Skeletal muscle tissue (tissue), 3 donors: ENCODE measurements at regions not wholly inside any gene's neighbourhood (a gene's known extent, or its start where the extent isn't known, plus 50 kb on each side); places are given as distances from the start of the nearest gene placed in this dataset.

Experiments
- H3K27ac ChIP-seq: one replicate; pipeline ENCODE4 v1.7.0; 2013; ENCODE audit warnings: mild to moderate bottlenecking, low read depth, low read length, inconsistent platforms
- H3K27me3 ChIP-seq, 3 donors: one replicate each; pipeline ENCODE4 v1.7.0; 2013; ENCODE audit warnings: low read length in 3 of 3; ENCODE audit not compliant: control insufficient read depth in 3 of 3, insufficient read depth in 3 of 3
- H3K36me3 ChIP-seq, 3 donors: one replicate each; pipeline ENCODE4 v1.7.0; 2013; ENCODE audit warnings: low read length in 3 of 3; ENCODE audit not compliant: control insufficient read depth in 3 of 3, insufficient read depth in 3 of 3
- H3K4me1 ChIP-seq, 3 donors: one replicate each; pipeline ENCODE4 v1.7.0; 2013; ENCODE audit warnings: low read length in 3 of 3, mild to moderate bottlenecking in 3 of 3; ENCODE audit not compliant: control insufficient read depth in 3 of 3, insufficient read depth in 3 of 3
- H3K4me3 ChIP-seq, 3 donors: one replicate each; pipeline ENCODE4 v1.7.0; 2013; ENCODE audit warnings: low read length in 3 of 3
- H3K9ac ChIP-seq, 3 donors: one replicate each; pipeline ENCODE4 v1.7.0; 2013; ENCODE audit warnings: low read length in 3 of 3, mild to moderate bottlenecking in 3 of 3, moderate library complexity in 2 of 3, low read depth in 1 of 3
- H3K9me3 ChIP-seq, 3 donors: one replicate each; pipeline ENCODE4 v1.7.0; 2013; ENCODE audit warnings: low read length in 3 of 3; ENCODE audit not compliant: control insufficient read depth in 3 of 3
- donor health status: Osteomylitis.

DNA sequence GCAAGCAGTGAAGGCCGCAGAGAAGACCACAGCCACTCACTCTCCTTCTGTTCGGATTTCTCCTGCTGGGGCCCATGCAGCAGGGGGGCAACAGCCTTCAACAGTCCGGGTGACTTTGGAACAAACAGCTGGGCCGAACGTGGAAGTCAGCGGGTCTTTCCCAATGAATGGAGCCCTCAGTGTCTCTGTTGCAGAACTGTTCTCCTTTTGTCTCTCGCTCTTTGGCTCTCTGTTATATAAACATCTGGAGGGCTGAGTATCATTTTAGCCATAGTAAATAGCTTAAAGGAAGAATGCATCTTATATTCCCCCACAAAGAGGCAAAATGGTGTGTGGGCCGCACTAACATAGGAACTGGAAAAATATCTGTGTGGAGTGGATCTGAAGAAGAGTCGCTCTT, 136.7 kb upstream of the RALGAPA2 start:
- peaks cover 0 to 3% (median 3%) of the 10 kb centered on the region in 3 donors for H3K27me3 ChIP-seq
- H3K9ac ChIP-seq: no peak overlapping the region
- H3K36me3 ChIP-seq: no peaks in the 10 kb centered on the region

DNA sequence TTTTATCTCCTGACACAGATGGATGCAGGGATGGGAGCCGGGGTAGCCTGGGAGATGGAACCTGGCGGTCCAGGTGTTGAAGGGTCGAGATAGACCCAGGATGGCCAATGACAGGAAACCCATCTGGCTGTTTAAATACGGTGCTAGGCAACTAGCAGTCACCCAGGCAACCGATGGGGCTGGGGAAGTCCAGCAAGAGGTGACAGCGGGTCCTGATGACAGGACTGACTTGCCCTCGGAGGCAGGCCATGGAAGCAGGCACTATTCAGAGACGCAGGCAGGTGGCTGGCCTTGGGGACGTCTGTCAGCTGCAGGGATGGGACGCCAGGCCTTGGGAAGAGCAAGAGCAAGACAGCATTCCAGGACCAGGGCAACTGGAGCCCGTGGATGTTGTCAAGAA, 135.4 kb upstream of the RALGAPA2 start:
- Histone ChIP-seq H3K27ac (no peak overlapping the region), H3K4me3 (no peak overlapping the region), H3K4me1 (no peaks in the 10 kb centered on the region), H3K36me3 (no peaks in the 10 kb centered on the region), H3K27me3 (peaks cover 0 to 3% (median 0%) of the 10 kb centered on the region in 3 donors), H3K9ac (no peak overlapping the region), H3K9me3 (no peaks in the 10 kb centered on the region)

More for the DNA sequence above, 136.7 kb upstream of the RALGAPA2 start:
- Histone ChIP-seq H3K4me1 (no peaks in the 10 kb centered on the region), H3K4me3 (no peak overlapping the region), H3K9me3 (no peaks in the 10 kb centered on the region), H3K27ac (no peak overlapping the region)

DNA sequence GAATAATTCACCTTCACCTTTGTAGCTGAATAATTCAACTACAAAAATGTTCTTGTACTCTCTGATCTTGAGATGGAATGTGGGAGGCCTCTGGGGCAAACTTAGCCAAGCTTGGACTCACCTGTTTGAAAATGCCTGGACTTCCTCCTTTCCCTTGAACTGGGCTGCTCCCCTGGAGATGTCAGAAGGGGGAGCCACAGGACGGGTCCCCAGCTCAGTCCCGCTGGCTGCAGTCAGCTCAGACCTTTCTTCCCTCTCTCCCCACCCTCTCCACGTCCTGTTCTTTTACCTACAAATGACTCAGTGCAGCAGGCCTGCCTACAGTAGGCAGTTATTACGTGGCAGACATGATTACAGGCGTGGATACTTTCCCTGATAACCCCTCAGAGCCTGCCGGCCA, 131.5 kb upstream of the RALGAPA2 start:
- H3K27me3 ChIP-seq: peaks cover 0 to 6% (median 3%) of the 10 kb centered on the region in 3 donors

DNA sequence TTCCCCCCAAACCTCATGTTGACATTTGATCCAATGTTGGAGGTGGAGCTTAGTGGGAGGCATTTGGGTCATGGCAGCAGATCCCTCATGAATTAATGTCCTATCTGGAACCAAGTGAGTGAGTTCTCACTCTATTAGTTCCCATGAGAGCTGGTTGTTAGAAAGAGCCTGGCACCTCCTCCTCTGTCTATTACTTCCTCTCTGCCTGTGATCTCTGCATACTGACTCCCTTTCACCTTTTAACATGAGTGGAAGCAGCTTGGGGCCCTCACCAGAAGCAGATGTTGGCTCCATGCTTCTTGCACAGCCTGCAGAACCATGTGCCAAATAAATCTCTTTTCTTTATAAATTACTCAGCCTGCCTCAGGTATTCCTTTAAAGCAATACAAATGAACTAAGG, 127.3 kb upstream of the RALGAPA2 start:
- Histone ChIP-seq H3K27me3 (peaks cover 0 to 6% (median 0%) of the 10 kb centered on the region in 3 donors), H3K4me1 (peaks cover 0 to 4% (median 0%) of the 10 kb centered on the region in 3 donors), H3K9me3 (no peaks in the 10 kb centered on the region), H3K4me3 (no peak overlapping the region), H3K9ac (no peak overlapping the region), H3K27ac (no peak overlapping the region), H3K36me3 (no peaks in the 10 kb centered on the region)

More for the DNA sequence above, 131.5 kb upstream of the RALGAPA2 start:
- H3K4me3 ChIP-seq: no peak overlapping the region
- no peaks in the 10 kb centered on the region for H3K4me1 ChIP-seq
- H3K27ac ChIP-seq: no peak overlapping the region
- no peaks in the 10 kb centered on the region for H3K9me3 ChIP-seq
- no peaks in the 10 kb centered on the region for H3K36me3 ChIP-seq
- H3K9ac ChIP-seq: no peak overlapping the region

DNA sequence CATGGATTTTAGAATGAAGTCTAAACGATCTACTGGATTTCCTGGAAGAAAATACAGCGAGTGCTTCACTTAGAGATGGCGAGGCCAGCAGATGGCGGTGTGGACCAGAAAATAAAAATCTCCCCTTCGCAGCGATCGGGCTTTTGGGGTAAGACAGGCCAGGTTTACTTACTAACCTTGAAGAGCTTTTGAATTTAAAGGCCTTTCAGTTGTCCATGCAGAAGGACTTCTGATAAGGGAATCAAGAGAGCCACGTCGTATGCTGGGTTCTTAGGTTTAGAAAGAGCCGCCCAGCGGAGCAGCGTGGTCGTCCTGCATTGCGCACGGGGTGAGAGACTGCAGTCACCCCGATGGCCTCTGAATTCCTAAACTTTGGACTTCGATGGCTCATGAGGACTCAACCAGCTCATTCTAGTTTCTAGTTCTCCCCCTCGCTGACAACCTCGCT, 125.2 kb upstream of the RALGAPA2 start:
- Histone ChIP-seq H3K4me3 (peak overlapping the region; percentile 34 to 64 (median 38)), H3K36me3 (no peaks in the 10 kb centered on the region), H3K27me3 (peaks cover 0 to 6% (median 0%) of the 10 kb centered on the region in 3 donors), H3K27ac (no peak overlapping the region), H3K9me3 (no peaks in the 10 kb centered on the region), H3K9ac (peak overlapping the region in 2 of 3 donors; percentile 9 to 63), H3K4me1 (peaks cover 0 to 4% (median 0%) of the 10 kb centered on the region in 3 donors)

DNA sequence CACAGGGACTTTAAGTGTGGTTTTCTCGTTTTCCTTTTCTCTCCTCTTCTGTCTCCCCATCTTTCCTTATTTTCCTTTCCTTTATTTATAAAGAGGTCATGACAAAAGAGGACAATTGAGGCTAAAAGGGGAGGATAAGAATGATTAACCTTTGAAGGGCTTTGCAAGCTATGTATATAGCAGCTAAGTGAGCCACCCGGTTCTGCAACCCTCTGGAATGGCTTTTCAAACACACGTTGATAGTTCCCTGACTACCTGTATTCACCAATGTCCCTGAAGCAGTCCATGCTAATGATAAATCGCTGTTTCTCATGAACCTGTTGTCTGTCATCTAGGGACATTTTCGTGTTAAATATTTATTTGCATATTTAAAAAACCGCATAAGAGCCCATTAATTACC, 124.4 kb upstream of the RALGAPA2 start:
- Histone ChIP-seq H3K9me3 (no peaks in the 10 kb centered on the region), H3K4me1 (peaks cover 0 to 4% (median 0%) of the 10 kb centered on the region in 3 donors), H3K27ac (no peak overlapping the region), H3K27me3 (peaks cover 0 to 6% (median 0%) of the 10 kb centered on the region in 3 donors), H3K9ac (no peak overlapping the region), H3K36me3 (no peaks in the 10 kb centered on the region), H3K4me3 (no peak overlapping the region)

DNA sequence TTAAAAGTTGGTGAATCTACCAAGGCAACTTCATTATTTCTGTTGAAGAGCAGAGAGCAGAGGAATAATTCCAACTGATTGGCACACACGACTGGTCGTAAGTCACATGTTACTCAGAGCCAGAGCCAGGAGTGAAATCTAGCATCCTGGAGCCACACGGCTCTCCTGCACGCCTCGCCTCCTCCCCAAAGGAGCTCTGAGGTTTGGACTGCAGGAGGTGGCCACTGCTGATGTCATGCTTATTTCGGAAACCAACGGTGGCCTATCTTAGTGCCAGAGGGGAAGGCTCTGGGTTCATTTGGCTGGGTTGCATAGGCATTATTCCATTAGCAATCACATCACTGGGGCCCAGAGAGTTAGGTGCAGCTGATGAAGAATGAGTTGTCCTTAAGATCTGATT, 123.5 kb upstream of the RALGAPA2 start:
- no peaks in the 10 kb centered on the region for H3K36me3 ChIP-seq
- H3K9ac ChIP-seq: no peak overlapping the region
- H3K4me1 ChIP-seq: peaks cover 0 to 4% (median 0%) of the 10 kb centered on the region in 3 donors
- no peak overlapping the region for H3K27ac ChIP-seq
- no peak overlapping the region for H3K4me3 ChIP-seq
- H3K9me3 ChIP-seq: no peaks in the 10 kb centered on the region
- peaks cover 0 to 6% (median 0%) of the 10 kb centered on the region in 3 donors for H3K27me3 ChIP-seq

DNA sequence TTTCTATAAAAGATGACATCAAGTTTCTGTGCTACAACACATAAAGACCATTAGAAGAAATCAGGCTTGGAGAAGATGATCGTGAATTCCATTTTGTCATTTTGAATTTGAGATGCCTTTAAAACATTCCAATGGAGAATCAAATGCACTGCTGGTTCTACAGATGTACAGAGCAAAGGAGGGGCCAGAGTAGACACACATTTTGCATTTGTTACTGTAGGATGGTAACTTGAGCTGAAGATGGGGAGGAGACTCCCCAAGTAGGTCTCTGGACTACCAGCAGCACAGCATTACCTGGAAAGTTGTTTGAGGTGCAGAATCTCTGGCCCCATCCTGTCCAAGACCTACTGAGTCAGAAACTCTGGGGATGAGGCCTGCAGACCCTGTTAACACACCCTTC, 121.6 kb upstream of the RALGAPA2 start:
- no peak overlapping the region for H3K9ac ChIP-seq
- no peaks in the 10 kb centered on the region for H3K9me3 ChIP-seq
- peaks cover 0 to 4% (median 0%) of the 10 kb centered on the region in 3 donors for H3K4me1 ChIP-seq
- no peaks in the 10 kb centered on the region for H3K36me3 ChIP-seq
- H3K4me3 ChIP-seq: no peak overlapping the region
- no peak overlapping the region for H3K27ac ChIP-seq
- H3K27me3 ChIP-seq: no peaks in the 10 kb centered on the region

DNA sequence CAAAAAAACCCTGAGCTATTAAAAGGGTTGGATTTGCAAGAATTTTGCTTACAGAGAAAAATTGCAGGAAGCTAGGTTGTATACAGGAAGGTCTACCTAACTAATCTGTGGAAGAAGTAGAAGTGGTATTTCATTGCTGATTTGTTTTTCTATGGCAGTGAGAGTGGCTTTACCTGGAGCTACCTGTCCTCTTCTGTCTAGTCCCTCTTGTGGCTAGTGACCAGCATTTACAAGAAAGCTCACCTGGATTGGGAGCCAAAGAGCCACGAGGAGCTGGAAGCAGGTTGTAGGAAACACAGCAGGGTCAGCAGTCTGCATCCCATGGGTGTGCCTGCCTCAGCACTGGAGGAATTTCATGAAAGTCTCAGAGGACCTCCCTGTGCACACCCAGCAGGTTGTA, 120.3 kb upstream of the RALGAPA2 start:
- Histone ChIP-seq H3K9ac (no peak overlapping the region), H3K27me3 (no peaks in the 10 kb centered on the region), H3K27ac (no peak overlapping the region), H3K9me3 (no peaks in the 10 kb centered on the region), H3K4me3 (no peak overlapping the region), H3K4me1 (peaks cover 0 to 3% (median 0%) of the 10 kb centered on the region in 3 donors), H3K36me3 (no peaks in the 10 kb centered on the region)

DNA sequence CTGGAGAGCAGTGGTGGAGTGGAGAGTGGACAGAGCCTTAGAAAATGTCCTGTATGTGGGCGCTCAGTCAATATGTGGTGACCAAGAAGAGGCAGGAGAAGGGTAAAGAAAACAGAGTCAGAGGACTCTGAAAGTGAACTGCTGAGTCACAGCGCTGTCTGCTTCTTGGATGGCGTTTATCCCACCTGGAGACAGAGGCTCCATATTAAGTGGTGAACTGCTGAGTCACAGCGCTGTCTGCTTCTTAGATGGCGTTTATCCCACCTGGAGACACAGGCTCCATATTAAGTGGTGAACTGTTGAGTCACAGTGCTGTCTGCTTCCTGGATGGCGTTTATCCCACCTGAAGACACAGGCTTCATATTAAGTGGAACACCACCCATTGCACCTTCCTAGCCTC, 119.3 kb upstream of the RALGAPA2 start:
- H3K27ac ChIP-seq: no peak overlapping the region
- H3K27me3 ChIP-seq: no peaks in the 10 kb centered on the region
- H3K9me3 ChIP-seq: no peaks in the 10 kb centered on the region
- H3K4me3 ChIP-seq: no peak overlapping the region
- H3K9ac ChIP-seq: no peak overlapping the region
- H3K36me3 ChIP-seq: no peaks in the 10 kb centered on the region
- H3K4me1 ChIP-seq: no peaks in the 10 kb centered on the region
